Omental fat pad (tissue), 3 donors: ENCODE measurements at regions not wholly inside any gene's neighbourhood (a gene's known extent, or its start where the extent isn't known, plus 50 kb on each side); places are given as distances from the start of the nearest gene placed in this dataset.

Experiments
- ATAC-seq: fragments of 150-250 bp; one replicate; pipeline ENCODE4 v1.9.1; 2016; ENCODE audit warnings: mild to moderate bottlenecking, moderate library complexity; ENCODE audit not compliant: low FRiP score
- DNase-seq: peaks from one replicate; pipeline ENCODE4 v3.0.0-alpha.2; 2019; ENCODE audit warnings: low spot score
- CTCF ChIP-seq, 3 donors: fragments of 450-650 bp; IDR thresholded peaks; one replicate each; pipeline ENCODE4 v1.5.1; 2016 to 2017; ENCODE audit warnings: antibody characterized with exemption in 3 of 3, mild to moderate bottlenecking in 3 of 3, moderate library complexity in 2 of 3

GRCh38 chr13:40273253-40274025, 393.0 kb downstream of the FOXO1 start:
- DNase-seq (no peak), ATAC-seq (no peak)
- TF ChIP-seq CTCF (IDR thresholded peaks at IDR 0.05), result no peak

- DNase-seq, result no peak
- no peak for TF ChIP-seq CTCF (IDR thresholded peaks at IDR 0.05)
- ATAC-seq, result no peak
Measured at GRCh38 chr13:40274103-40274502, 392.3 kb downstream of the FOXO1 start.

- DNase-seq (no peak), ATAC-seq (no peak)
- no peak for TF ChIP-seq CTCF (IDR thresholded peaks at IDR 0.05)
Measured at GRCh38 chr13:40275155-40275554, 391.3 kb downstream of the FOXO1 start.

GRCh38 chr13:40275636-40276035, 390.8 kb downstream of the FOXO1 start:
- no peak for TF ChIP-seq CTCF (IDR thresholded peaks at IDR 0.05)
- DNase-seq (no peak), ATAC-seq (no peak)

- TF ChIP-seq CTCF (IDR thresholded peaks at IDR 0.05), result no peak
- no peak for DNase-seq
- peak; percentile 19 for ATAC-seq
Measured at GRCh38 chr13:40283666-40284065, 382.8 kb downstream of the FOXO1 start.

GRCh38 chr13:40285634-40286033, 380.8 kb downstream of the FOXO1 start:
- ATAC-seq (no peak), DNase-seq (no peak)
- no peak for TF ChIP-seq CTCF (IDR thresholded peaks at IDR 0.05)

- TF ChIP-seq CTCF (IDR thresholded peaks at IDR 0.05), result no peak
- no peak for ATAC-seq
- DNase-seq, result no peak
Measured at GRCh38 chr13:40287428-40287827, 379.0 kb downstream of the FOXO1 start.
